Liver (tissue), 3 donors: ENCODE measurements at regions not wholly inside any gene's neighbourhood (a gene's known extent, or its start where the extent isn't known, plus 50 kb on each side); places are given as distances from the start of the nearest gene placed in this dataset.

ENCODE experiments used
- ATF3 ChIP-seq: IDR thresholded peaks from 2 replicates; pipeline ENCODE4 v1.6.1; 2016; ENCODE audit warnings: antibody characterized with exemption
- CTCF ChIP-seq: fragments of 150-350 bp; IDR thresholded peaks from 2 replicates; pipeline ENCODE4 v1.5.1; 2017; ENCODE audit warnings: improper control_type of control experiment, low read depth, low read length; ENCODE audit not compliant: missing input control
- GABPA ChIP-seq, 2 donors: IDR thresholded peaks in 1 of 2; conservative IDR thresholded peaks in 1 of 2; 2 replicates each; pipeline ENCODE4 v1.6.1; 2016; ENCODE audit warnings: antibody characterized with exemption in 2 of 2, mild to moderate bottlenecking in 1 of 2, moderate library complexity in 1 of 2
- RAD21 ChIP-seq, 2 donors: IDR thresholded peaks; 2 replicates each; pipeline ENCODE4 v1.6.1; 2016; ENCODE audit warnings: antibody characterized with exemption in 2 of 2, mild to moderate bottlenecking in 2 of 2
- SP1 ChIP-seq: IDR thresholded peaks from 2 replicates; pipeline ENCODE4 v1.6.1; 2018; ENCODE audit warnings: antibody characterized with exemption, mild to moderate bottlenecking
- TAF1 ChIP-seq: conservative IDR thresholded peaks from 2 replicates; pipeline ENCODE4 v1.6.1; 2016; ENCODE audit warnings: antibody characterized with exemption, mild to moderate bottlenecking
- YY1 ChIP-seq: IDR thresholded peaks from 2 replicates; pipeline ENCODE4 v1.6.1; 2016; ENCODE audit warnings: antibody characterized with exemption, mild to moderate bottlenecking
- ZBTB33 ChIP-seq: IDR thresholded peaks from 2 replicates; pipeline ENCODE4 v1.6.1; 2016; ENCODE audit warnings: antibody characterized with exemption
- TF ChIP-seq, protein P1 (sequence below): IDR thresholded peaks from 2 replicates; pipeline ENCODE4 v1.6.1; 2016; ENCODE audit warnings: antibody characterized with exemption
- TF ChIP-seq, protein P2 (sequence below): IDR thresholded peaks from 2 replicates; pipeline ENCODE4 v1.6.1; 2016; ENCODE audit warnings: antibody characterized with exemption, mild to moderate bottlenecking
- donor health status: healthy.
- donor health status: healthy.

- TF ChIP-seq CTCF, result no peak
- TF ChIP-seq RAD21 (IDR thresholded peaks at IDR 0.05), result no peak
- no peak for TF ChIP-seq GABPA (IDR thresholded peaks at IDR 0.05 in 1 of 2, conservative IDR thresholded peaks at IDR 0.05 in 1 of 2)
- TF ChIP-seq, protein P1, sequence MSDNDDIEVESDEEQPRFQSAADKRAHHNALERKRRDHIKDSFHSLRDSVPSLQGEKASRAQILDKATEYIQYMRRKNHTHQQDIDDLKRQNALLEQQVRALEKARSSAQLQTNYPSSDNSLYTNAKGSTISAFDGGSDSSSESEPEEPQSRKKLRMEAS, result no peak
- TF ChIP-seq, protein P2, sequence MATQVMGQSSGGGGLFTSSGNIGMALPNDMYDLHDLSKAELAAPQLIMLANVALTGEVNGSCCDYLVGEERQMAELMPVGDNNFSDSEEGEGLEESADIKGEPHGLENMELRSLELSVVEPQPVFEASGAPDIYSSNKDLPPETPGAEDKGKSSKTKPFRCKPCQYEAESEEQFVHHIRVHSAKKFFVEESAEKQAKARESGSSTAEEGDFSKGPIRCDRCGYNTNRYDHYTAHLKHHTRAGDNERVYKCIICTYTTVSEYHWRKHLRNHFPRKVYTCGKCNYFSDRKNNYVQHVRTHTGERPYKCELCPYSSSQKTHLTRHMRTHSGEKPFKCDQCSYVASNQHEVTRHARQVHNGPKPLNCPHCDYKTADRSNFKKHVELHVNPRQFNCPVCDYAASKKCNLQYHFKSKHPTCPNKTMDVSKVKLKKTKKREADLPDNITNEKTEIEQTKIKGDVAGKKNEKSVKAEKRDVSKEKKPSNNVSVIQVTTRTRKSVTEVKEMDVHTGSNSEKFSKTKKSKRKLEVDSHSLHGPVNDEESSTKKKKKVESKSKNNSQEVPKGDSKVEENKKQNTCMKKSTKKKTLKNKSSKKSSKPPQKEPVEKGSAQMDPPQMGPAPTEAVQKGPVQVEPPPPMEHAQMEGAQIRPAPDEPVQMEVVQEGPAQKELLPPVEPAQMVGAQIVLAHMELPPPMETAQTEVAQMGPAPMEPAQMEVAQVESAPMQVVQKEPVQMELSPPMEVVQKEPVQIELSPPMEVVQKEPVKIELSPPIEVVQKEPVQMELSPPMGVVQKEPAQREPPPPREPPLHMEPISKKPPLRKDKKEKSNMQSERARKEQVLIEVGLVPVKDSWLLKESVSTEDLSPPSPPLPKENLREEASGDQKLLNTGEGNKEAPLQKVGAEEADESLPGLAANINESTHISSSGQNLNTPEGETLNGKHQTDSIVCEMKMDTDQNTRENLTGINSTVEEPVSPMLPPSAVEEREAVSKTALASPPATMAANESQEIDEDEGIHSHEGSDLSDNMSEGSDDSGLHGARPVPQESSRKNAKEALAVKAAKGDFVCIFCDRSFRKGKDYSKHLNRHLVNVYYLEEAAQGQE, result no peak
- TF ChIP-seq YY1, result no peak
- TF ChIP-seq ZBTB33, result no peak
- TF ChIP-seq SP1, result no peak
- no peak for TF ChIP-seq ATF3
- no peak for TF ChIP-seq TAF1
These were observed 85.6 kb upstream of the ETAA1 start for GRCh38 chr2:67311536-67311935.
